NT2/D1 (cell line): ENCODE measurements at regions not wholly inside any gene's neighbourhood (a gene's known extent, or its start where the extent isn't known, plus 50 kb on each side); places are given as distances from the start of the nearest gene placed in this dataset.

Experiments used
- YY1 ChIP-seq: IDR thresholded peaks from 2 replicates; pipeline ENCODE4 v1.6.1; 2011; ENCODE audit not compliant: insufficient read length, insufficient read depth
- ZNF274 ChIP-seq: IDR thresholded peaks from 2 replicates; pipeline ENCODE4 v1.6.1; 2011; ENCODE audit warnings: mild to moderate bottlenecking, low read depth, low read length

DNA sequence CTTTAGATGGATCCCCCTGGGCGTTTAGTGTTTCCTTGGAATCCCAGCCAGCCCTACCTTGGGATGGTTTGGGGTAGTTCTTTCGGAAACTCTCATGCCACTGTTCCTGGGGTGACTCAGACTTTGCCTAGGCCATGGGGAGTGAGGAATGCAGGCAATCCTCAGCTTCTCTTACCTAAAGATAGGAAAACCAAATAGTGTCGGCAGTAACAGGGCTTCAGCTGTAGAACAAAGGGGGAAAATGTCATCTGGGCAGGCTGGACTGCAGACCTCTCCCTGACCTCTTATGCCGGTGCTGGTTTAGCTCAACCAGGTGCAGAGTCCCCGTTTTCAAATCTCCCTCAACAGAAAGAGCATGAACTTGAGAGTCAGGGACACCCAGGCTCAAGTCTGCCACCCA lies 252.1 kb downstream of the TSN start:
- no peak for TF ChIP-seq ZNF274
- TF ChIP-seq YY1: no peak
